GM18861 (cell line): ENCODE measurements at regions not wholly inside any gene's neighbourhood (a gene's known extent, or its start where the extent isn't known, plus 50 kb on each side); places are given as distances from the start of the nearest gene placed in this dataset.
"Not testable (repeated sequence)": the region's sequence is repeated elsewhere in the genome, so short reads cannot be mapped to it uniquely, and the experiment has no call there.

ENCODE experiments used
- ATAC-seq: cut with Tn5 transposase; IDR thresholded peaks from one replicate; pipeline ENCODE4 v1.9.1; 2021; ENCODE audit not compliant: unreplicated experiment

GRCh38 chr13:54390841-54391240, 1362.2 kb downstream of the OLFM4 start:
- ATAC-seq = no peak

GRCh38 chr13:54394085-54394700, 1365.6 kb downstream of the OLFM4 start:
- no peak for ATAC-seq

- no peak for ATAC-seq
Measured at GRCh38 chr13:54394908-54395307, 1366.3 kb downstream of the OLFM4 start.

- no peak for ATAC-seq
Measured at GRCh38 chr13:54402495-54402894, 1373.9 kb downstream of the OLFM4 start.

- ATAC-seq = no peak
Measured at GRCh38 chr13:54415753-54416366, 1387.2 kb downstream of the OLFM4 start.

GRCh38 chr13:54422946-54423345, 1394.3 kb downstream of the OLFM4 start:
- not testable (repeated sequence) for ATAC-seq

GRCh38 chr13:54424344-54424743, 1395.7 kb downstream of the OLFM4 start:
- no peak for ATAC-seq

- ATAC-seq = no peak
Measured at GRCh38 chr13:54433493-54434206, 1405.0 kb downstream of the OLFM4 start.

GRCh38 chr13:54440853-54441400, 1412.3 kb downstream of the OLFM4 start:
- not testable (repeated sequence) for ATAC-seq

GRCh38 chr13:54445453-54445852, 1416.8 kb downstream of the OLFM4 start:
- ATAC-seq = no peak

GRCh38 chr13:54445865-54446264, 1417.3 kb downstream of the OLFM4 start:
- no peak for ATAC-seq

GRCh38 chr13:54449922-54450321, 1421.3 kb downstream of the OLFM4 start:
- no peak for ATAC-seq

GRCh38 chr13:54484166-54484565, 1455.6 kb downstream of the OLFM4 start:
- ATAC-seq = no peak

- no peak for ATAC-seq
Measured at GRCh38 chr13:54486421-54487166, 1458.0 kb downstream of the OLFM4 start.

GRCh38 chr13:54489359-54489758, 1460.7 kb downstream of the OLFM4 start:
- no peak for ATAC-seq

GRCh38 chr13:54492995-54493394, 1464.4 kb downstream of the OLFM4 start:
- no peak for ATAC-seq

- ATAC-seq = no peak
Measured at GRCh38 chr13:54511366-54511765, 1482.8 kb downstream of the OLFM4 start.

GRCh38 chr13:54513254-54513653, 1484.6 kb downstream of the OLFM4 start:
- no peak for ATAC-seq

- no peak for ATAC-seq
Measured at GRCh38 chr13:54536112-54536511, 1507.5 kb downstream of the OLFM4 start.

GRCh38 chr13:54563286-54563685, 1534.7 kb downstream of the OLFM4 start:
- ATAC-seq = no peak

- ATAC-seq = not testable (repeated sequence)
Measured at GRCh38 chr13:54572037-54572436, 1543.4 kb downstream of the OLFM4 start.
